ENCODE measurements at regions not wholly inside any gene's neighbourhood (a gene's known extent, or its start where the extent isn't known, plus 50 kb on each side); places are given as distances from the start of the nearest gene placed in this dataset.
"Not testable (repeated sequence)": the region's sequence is repeated elsewhere in the genome, so short reads cannot be mapped to it uniquely, and the experiment has no call there.

DNA sequence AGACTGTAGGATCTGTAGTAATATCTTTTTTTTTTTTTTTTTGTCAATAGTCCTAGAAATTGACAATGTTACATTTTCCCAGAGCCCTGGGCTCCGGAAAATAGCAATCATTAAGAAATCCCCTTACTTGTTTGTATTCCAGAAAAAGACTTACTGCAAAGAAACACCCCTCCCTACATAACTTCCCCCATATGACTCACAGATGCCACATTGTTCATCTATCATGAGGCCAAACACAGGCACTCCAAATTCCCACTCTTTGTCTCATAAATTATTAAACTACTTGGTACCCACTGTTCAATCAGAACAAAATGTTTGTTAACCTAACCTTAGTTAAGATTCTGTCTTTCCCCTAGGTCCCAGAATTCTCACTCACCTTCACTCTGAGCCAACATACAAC, 53.5 kb downstream of the TEX51 start:
- Histone ChIP-seq H3K36me3 (ENCODE audit: control insufficient read depth, insufficient read depth, low read length) (no peaks in the 10 kb centered on the region), H3K27ac (ENCODE audit: low read length) (no peak overlapping the region), H3K27me3 (ENCODE audit: control insufficient read depth, insufficient read depth, low read length) (no peaks in the 10 kb centered on the region), H3K4me3 (ENCODE audit: low read length) (no peak overlapping the region), H3K4me1 (ENCODE audit: control insufficient read depth, insufficient read depth, low read length) (no peaks in the 10 kb centered on the region), H3K9me3 (ENCODE audit: control insufficient read depth, insufficient read depth, low read length) (no peaks in the 10 kb centered on the region)
- no peaks in the 10 kb centered on the region for H3K36me3 Mint-ChIP-seq
- no peak overlapping the region for H3K27ac Mint-ChIP-seq
- peaks cover 13 to 62% of the 10 kb centered on the region in 2 donors for H3K27me3 Mint-ChIP-seq (ENCODE audit: low read depth in 2 of 2)
- 100% methylated on average over 1 of the region's 1 CpG for WGBS (ENCODE audit: insufficient coverage)
- ATAC-seq (no peak), DNase-seq (no peak)
- H3K4me3 Mint-ChIP-seq = no peak overlapping the region
- TF ChIP-seq, protein P1, sequence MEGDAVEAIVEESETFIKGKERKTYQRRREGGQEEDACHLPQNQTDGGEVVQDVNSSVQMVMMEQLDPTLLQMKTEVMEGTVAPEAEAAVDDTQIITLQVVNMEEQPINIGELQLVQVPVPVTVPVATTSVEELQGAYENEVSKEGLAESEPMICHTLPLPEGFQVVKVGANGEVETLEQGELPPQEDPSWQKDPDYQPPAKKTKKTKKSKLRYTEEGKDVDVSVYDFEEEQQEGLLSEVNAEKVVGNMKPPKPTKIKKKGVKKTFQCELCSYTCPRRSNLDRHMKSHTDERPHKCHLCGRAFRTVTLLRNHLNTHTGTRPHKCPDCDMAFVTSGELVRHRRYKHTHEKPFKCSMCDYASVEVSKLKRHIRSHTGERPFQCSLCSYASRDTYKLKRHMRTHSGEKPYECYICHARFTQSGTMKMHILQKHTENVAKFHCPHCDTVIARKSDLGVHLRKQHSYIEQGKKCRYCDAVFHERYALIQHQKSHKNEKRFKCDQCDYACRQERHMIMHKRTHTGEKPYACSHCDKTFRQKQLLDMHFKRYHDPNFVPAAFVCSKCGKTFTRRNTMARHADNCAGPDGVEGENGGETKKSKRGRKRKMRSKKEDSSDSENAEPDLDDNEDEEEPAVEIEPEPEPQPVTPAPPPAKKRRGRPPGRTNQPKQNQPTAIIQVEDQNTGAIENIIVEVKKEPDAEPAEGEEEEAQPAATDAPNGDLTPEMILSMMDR (IDR thresholded peaks at IDR 0.05) = no peak
- H3K4me1 Mint-ChIP-seq = no peaks in the 10 kb centered on the region
- no peaks in the 10 kb centered on the region for H3K9me3 Mint-ChIP-seq
- intact Hi-C loops (cut with micrococcal nuclease) = no loop called here

DNA sequence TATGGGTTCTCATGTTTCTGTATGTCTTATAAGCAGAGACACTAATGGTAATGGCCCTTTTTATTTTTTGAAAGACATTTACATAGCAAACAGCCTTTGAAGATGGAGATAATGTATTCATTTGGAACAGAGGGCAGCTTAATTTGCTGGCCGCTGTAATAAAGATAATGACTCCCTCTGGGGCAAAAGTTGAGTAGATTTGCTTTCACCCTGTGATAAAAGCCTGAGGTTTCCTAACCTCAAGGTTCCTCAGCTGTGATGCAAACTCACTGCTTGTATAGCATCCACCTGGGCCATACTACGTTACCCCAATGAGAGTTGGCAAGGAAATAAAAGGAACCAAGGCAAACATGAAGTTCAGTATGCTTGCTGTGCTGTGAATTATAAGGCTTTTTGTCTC, 54.8 kb downstream of the TEX51 start:
- no peaks in the 10 kb centered on the region for H3K4me1 Mint-ChIP-seq
- 88% methylated on average over 2 of the region's 2 CpGs for WGBS (ENCODE audit: insufficient coverage)
- no peak for ATAC-seq

DNA sequence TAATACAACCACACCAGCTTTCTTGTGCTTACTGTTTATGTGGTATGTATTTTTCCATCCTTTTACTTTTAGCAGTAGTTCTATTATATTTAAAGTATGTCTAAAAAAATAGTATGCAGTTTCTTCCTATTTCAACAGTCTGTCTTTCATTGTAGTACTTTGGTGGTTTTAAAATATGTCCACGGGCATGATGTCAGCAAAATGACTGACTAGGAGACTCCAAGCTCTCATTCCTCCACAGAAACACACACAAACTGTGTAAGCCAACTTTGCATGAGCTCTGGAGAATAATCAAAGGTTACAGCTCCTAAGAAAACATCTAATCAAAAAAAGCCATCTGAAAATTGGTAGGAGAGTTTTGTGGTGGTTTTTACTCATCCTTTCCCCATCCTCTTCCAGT, 56.1 kb downstream of the TEX51 start:
- no peaks in the 10 kb centered on the region for H3K36me3 Mint-ChIP-seq
- Histone ChIP-seq H3K9me3 (ENCODE audit: control insufficient read depth, insufficient read depth, low read length) (no peaks in the 10 kb centered on the region), H3K4me3 (ENCODE audit: low read length) (no peak overlapping the region), H3K36me3 (ENCODE audit: control insufficient read depth, insufficient read depth, low read length) (no peaks in the 10 kb centered on the region), H3K27ac (ENCODE audit: low read length) (no peak overlapping the region), H3K4me1 (ENCODE audit: control insufficient read depth, insufficient read depth, low read length) (no peaks in the 10 kb centered on the region), H3K27me3 (ENCODE audit: control insufficient read depth, insufficient read depth, low read length) (no peaks in the 10 kb centered on the region)
- no peak overlapping the region for H3K27ac Mint-ChIP-seq
- no peak overlapping the region for H3K4me3 Mint-ChIP-seq
- H3K27me3 Mint-ChIP-seq (ENCODE audit: low read depth in 2 of 2) = peaks cover 13 to 57% of the 10 kb centered on the region in 2 donors
- no CpG with 5 or more reads among the region's 1 CpG for WGBS (ENCODE audit: insufficient coverage)
- no peak for ATAC-seq
- peaks cover 0 to 2% of the 10 kb centered on the region in 2 donors for H3K9me3 Mint-ChIP-seq
- no peak for DNase-seq
- no peaks in the 10 kb centered on the region for H3K4me1 Mint-ChIP-seq
- TF ChIP-seq, protein P1 (IDR thresholded peaks at IDR 0.05) = no peak
- intact Hi-C loops (cut with micrococcal nuclease) = no loop called here

More for the DNA sequence above, 54.8 kb downstream of the TEX51 start:
- no peak overlapping the region for H3K4me3 ChIP-seq (ENCODE audit: low read length)
- H3K27me3 ChIP-seq (ENCODE audit: control insufficient read depth, insufficient read depth, low read length) = no peaks in the 10 kb centered on the region
- H3K27ac ChIP-seq (ENCODE audit: low read length) = no peak overlapping the region
- H3K9me3 Mint-ChIP-seq = no peaks in the 10 kb centered on the region
- H3K9me3 ChIP-seq (ENCODE audit: control insufficient read depth, insufficient read depth, low read length) = no peaks in the 10 kb centered on the region
- H3K27ac Mint-ChIP-seq = no peak overlapping the region
- no peak overlapping the region for H3K4me3 Mint-ChIP-seq
- no peak for DNase-seq
- peaks cover 11 to 54% of the 10 kb centered on the region in 2 donors for H3K27me3 Mint-ChIP-seq (ENCODE audit: low read depth in 2 of 2)
- no peaks in the 10 kb centered on the region for H3K4me1 ChIP-seq (ENCODE audit: control insufficient read depth, insufficient read depth, low read length)
- H3K36me3 Mint-ChIP-seq = no peaks in the 10 kb centered on the region
- TF ChIP-seq, protein P1 (IDR thresholded peaks at IDR 0.05) = no peak
- no peaks in the 10 kb centered on the region for H3K36me3 ChIP-seq (ENCODE audit: control insufficient read depth, insufficient read depth, low read length)
- intact Hi-C loops (cut with micrococcal nuclease) = no loop called here

DNA sequence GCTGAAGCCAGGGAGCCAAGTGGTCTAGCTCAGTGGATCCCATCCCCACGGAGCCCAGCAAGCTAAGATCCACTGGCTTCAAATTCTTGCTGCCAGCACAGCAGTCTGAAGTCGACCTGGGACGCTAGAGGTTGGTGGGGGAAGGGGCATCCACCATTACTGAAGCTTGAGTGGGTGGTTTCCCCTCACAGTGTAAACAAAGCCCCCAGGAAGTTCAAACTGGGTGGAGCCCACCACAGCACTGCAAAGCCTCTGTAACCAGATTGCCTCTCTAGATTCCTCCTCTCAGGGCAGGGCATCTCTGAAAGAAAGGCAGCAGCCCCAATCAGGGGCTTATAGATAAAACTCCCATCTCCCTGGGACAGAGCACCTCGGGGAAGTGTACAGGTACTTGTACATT, 58.1 kb downstream of the TEX51 start:
- H3K4me1 Mint-ChIP-seq; H3K27me3 ChIP-seq (ENCODE audit: control insufficient read depth, insufficient read depth, low read length); H3K36me3 Mint-ChIP-seq; H3K9me3 ChIP-seq (ENCODE audit: control insufficient read depth, insufficient read depth, low read length); H3K4me3 ChIP-seq (ENCODE audit: low read length); H3K27ac Mint-ChIP-seq; H3K4me1 ChIP-seq (ENCODE audit: control insufficient read depth, insufficient read depth, low read length); H3K4me3 Mint-ChIP-seq; intact Hi-C loops (cut with micrococcal nuclease); H3K9me3 Mint-ChIP-seq; H3K27ac ChIP-seq (ENCODE audit: low read length); ATAC-seq; H3K36me3 ChIP-seq (ENCODE audit: control insufficient read depth, insufficient read depth, low read length): not testable (repeated sequence)
- 56% methylated on average over 4 of the region's 4 CpGs for WGBS (ENCODE audit: insufficient coverage)
- peak in 1 of 2 donors; percentile 30 for DNase-seq
- H3K27me3 Mint-ChIP-seq (ENCODE audit: low read depth in 2 of 2) = peaks cover 21 to 59% of the 10 kb centered on the region in 2 donors

Measured in natural killer cell (primary cell).